ENCODE measurements at regions not wholly inside any gene's neighbourhood (a gene's known extent, or its start where the extent isn't known, plus 50 kb on each side); places are given as distances from the start of the nearest gene placed in this dataset.

DNA sequence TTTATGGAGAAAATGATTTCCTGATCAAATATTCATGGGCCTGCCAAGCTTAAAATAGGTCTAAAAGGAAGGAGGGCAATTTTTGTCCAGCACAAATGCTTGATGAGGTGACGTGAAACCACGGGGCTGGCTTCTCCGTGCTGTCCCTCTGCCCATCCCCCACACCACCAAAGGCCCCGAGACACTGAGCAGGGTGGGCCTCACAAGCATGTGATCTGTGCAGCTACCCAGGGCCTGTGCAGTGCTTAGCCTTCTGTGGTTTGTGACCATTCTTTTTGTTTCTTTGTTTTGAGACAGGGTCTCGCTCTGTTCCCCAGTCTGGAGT, 94.8 kb upstream of the RTL6 start:
- intact Hi-C loops (cut with DNase I): no loop called here
- no peaks in the 10 kb centered on the region for H3K36me3 ChIP-seq (replicated peaks in 1 of 2)
- WGBS, 4 donors: 57 to 74% (median 58%) methylated on average over 5 of the region's 5 CpGs
- H3K27me3 ChIP-seq: no peaks in the 10 kb centered on the region
- H3K27ac ChIP-seq: no peak overlapping the region
- no peak for DNase-seq
- no peaks in the 10 kb centered on the region for H3K4me1 ChIP-seq (replicated peaks in 1 of 2)
- H3K4me3 ChIP-seq: no peak overlapping the region
- no peaks in the 10 kb centered on the region for H3K9me3 ChIP-seq (replicated peaks in 1 of 3)
- no peak for TF ChIP-seq POLR2A (IDR thresholded peaks at IDR 0.05)

DNA sequence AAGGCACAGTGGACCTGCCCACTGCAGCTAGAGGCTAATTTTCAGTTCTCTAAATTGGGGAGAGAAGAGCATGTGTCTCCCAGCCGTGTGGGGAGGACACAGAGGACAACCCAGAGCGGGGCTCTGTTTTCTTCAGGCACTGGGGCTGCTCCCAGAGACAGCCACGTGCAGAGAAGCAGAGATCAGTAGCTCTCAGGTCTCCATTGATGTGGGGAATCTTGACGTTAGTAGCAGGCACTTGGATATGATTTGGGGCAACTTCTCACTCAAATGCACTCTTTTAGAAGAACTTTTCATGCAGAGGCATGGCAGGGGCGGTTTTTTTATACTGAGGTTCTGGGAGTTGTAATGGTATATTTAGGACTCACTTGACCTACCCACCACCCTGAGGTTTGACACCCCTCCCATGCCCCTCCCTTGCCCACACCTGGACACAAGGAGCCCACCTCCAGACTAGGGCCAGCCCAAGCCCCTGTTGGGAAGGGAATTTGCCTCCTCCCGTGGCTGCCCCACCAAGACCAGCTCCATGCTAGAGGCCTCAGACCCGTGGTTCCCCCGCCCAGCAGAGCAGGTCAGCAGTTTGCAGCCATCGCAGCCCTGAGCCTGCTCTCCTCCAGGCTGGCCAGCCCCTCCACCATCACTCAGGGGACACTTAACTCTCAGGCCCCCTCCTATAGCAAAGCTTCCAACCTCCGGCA, 94.2 kb upstream of the RTL6 start:
- WGBS, 4 donors: 75 to 82% (median 76%) methylated on average over 7 to 10 of the region's 10 CpGs
- intact Hi-C loops (cut with DNase I): no loop called here
- no peaks in the 10 kb centered on the region for H3K4me1 ChIP-seq (replicated peaks in 1 of 2)
- H3K27ac ChIP-seq: no peak overlapping the region
- no peak for TF ChIP-seq POLR2A (IDR thresholded peaks at IDR 0.05)
- TF ChIP-seq, protein P1, sequence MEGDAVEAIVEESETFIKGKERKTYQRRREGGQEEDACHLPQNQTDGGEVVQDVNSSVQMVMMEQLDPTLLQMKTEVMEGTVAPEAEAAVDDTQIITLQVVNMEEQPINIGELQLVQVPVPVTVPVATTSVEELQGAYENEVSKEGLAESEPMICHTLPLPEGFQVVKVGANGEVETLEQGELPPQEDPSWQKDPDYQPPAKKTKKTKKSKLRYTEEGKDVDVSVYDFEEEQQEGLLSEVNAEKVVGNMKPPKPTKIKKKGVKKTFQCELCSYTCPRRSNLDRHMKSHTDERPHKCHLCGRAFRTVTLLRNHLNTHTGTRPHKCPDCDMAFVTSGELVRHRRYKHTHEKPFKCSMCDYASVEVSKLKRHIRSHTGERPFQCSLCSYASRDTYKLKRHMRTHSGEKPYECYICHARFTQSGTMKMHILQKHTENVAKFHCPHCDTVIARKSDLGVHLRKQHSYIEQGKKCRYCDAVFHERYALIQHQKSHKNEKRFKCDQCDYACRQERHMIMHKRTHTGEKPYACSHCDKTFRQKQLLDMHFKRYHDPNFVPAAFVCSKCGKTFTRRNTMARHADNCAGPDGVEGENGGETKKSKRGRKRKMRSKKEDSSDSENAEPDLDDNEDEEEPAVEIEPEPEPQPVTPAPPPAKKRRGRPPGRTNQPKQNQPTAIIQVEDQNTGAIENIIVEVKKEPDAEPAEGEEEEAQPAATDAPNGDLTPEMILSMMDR (IDR thresholded peaks at IDR 0.05): no peak
- H3K27me3 ChIP-seq: no peaks in the 10 kb centered on the region
- H3K36me3 ChIP-seq (replicated peaks in 1 of 2): no peaks in the 10 kb centered on the region
- H3K9me3 ChIP-seq (replicated peaks in 1 of 3): no peaks in the 10 kb centered on the region
- no peak overlapping the region for H3K4me3 ChIP-seq
- DNase-seq: no peak

DNA sequence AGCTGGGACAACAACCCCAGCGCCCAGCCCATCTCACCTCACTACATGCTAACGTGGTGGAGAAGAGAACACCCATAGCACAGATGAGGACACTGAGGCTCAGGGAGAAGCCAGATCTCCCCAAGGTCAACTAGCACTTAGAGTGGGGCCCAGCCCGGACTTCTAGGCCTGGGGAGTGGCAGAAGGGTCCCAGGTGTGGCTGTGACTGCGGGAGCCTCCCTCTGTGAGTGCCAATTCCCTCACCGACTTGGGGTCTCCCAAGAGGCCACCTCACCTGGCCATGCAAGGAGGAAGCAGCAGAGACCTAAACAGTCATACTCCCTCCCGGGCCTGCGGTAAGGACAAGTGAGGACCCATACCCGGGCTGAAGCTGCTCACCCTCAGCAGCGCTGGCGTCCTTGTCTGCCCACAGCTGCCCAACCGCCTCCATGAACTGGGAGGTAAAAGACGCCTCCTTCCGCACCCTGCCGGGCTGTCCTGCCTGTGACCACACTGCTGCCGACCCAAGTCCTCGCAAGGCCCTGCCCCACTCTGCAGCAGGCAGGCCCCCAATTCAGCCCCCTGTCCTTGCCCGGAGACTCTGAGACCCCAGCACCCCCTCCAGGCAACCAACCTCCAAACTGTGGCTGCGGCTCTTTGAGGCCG, 93.2 kb upstream of the RTL6 start:
- Histone ChIP-seq H3K36me3 (replicated peaks in 1 of 2) (no peaks in the 10 kb centered on the region), H3K4me1 (replicated peaks in 1 of 2) (no peaks in the 10 kb centered on the region), H3K27me3 (no peaks in the 10 kb centered on the region), H3K9me3 (replicated peaks in 1 of 3) (no peaks in the 10 kb centered on the region), H3K27ac (no peak overlapping the region), H3K4me3 (no peak overlapping the region)
- intact Hi-C loops (cut with DNase I): no loop called here
- DNase-seq: no peak
- WGBS, 4 donors: 72 to 92% (median 81%) methylated on average over 10 to 19 of the region's 19 CpGs
- TF ChIP-seq, protein P1 (IDR thresholded peaks at IDR 0.05): no peak
- no peak for TF ChIP-seq POLR2A (IDR thresholded peaks at IDR 0.05)

DNA sequence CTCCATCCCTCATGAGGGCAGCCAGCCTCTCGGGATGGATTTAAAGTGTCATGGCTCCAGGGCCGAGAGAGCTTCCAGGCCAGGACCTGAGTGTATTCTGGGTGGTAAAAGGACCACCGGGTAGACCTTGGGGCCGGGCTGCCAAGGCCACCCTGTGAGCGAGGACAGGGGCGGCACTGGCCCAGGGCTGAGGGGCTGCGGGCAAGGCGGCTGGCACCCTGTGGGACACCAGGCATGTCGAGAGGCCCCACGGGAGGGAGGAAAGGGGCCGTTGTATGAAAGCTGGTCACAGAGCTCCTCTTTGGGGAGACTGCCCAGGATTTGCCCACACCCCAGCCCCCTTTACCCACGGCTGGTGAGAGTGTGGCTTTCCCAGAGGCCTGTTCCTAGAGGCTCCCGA, 92.3 kb upstream of the RTL6 start:
- no peaks in the 10 kb centered on the region for H3K36me3 ChIP-seq (replicated peaks in 1 of 2)
- H3K4me1 ChIP-seq (replicated peaks in 1 of 2): no peaks in the 10 kb centered on the region
- no peak overlapping the region for H3K4me3 ChIP-seq
- TF ChIP-seq, protein P1 (IDR thresholded peaks at IDR 0.05): no peak
- WGBS, 4 donors: 79 to 87% (median 84%) methylated on average over 8 to 13 of the region's 13 CpGs
- H3K27me3 ChIP-seq: no peaks in the 10 kb centered on the region
- DNase-seq: no peak
- H3K9me3 ChIP-seq (replicated peaks in 1 of 3): no peaks in the 10 kb centered on the region
- H3K27ac ChIP-seq: no peak overlapping the region
- intact Hi-C loops (cut with DNase I): no loop called here

DNA sequence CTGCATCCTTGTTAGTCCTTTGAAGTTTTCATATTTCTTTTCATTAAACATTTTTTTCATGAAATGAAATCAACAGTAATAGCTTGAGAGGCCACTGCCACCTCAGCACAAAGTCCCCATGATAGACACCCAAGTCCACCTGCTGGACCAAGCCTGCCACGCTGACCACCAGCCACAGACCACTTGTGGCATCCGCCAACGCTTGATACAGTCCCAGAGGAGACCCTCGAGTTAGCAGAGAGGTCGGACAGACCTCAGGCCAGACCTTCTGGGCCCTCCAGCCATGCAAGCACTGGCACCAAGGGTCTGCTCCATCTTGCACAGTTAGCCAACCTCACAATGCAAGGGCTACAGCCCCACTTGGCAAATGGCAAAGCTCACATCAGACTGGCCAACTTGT, 91.8 kb upstream of the RTL6 start:
- no peak for TF ChIP-seq POLR2A (IDR thresholded peaks at IDR 0.05)
- TF ChIP-seq, protein P1 (IDR thresholded peaks at IDR 0.05): no peak
- H3K27ac ChIP-seq: no peak overlapping the region
- H3K27me3 ChIP-seq: peaks cover 2% of the 10 kb centered on the region
- H3K4me3 ChIP-seq: no peak overlapping the region
- intact Hi-C loops (cut with DNase I): no loop called here
- no peaks in the 10 kb centered on the region for H3K36me3 ChIP-seq (replicated peaks in 1 of 2)
- no peak for DNase-seq
- 88 to 95% (median 89%) methylated on average over 3 to 5 of the region's 5 CpGs for WGBS, 4 donors
- no peaks in the 10 kb centered on the region for H3K4me1 ChIP-seq (replicated peaks in 1 of 2)
- H3K9me3 ChIP-seq (replicated peaks in 1 of 3): no peaks in the 10 kb centered on the region
